Neural cell (in vitro differentiated cells): ENCODE measurements at regions not wholly inside any gene's neighbourhood (a gene's known extent, or its start where the extent isn't known, plus 50 kb on each side); places are given as distances from the start of the nearest gene placed in this dataset.

ENCODE experiments used
- CTCF ChIP-seq: fragments of 450-650 bp; IDR thresholded peaks from 2 replicates; pipeline ENCODE4 v1.5.1; 2014; ENCODE audit warnings: antibody characterized with exemption, mild to moderate bottlenecking, moderate library complexity; ENCODE audit not compliant: poor library complexity, severe bottlenecking
- EP300 ChIP-seq: fragments of 450-650 bp; conservative IDR thresholded peaks from 2 replicates; pipeline ENCODE4 v1.6.1; 2014; ENCODE audit warnings: antibody characterized with exemption, mild to moderate bottlenecking, moderate library complexity; ENCODE audit not compliant: poor library complexity, severe bottlenecking
- EZH2 ChIP-seq: fragments of 200-600, 300-800 bp; shearing (Covaris generic), sonication (generic); IDR thresholded peaks from 2 replicates; pipeline ENCODE4 v1.6.1; 2014; ENCODE audit warnings: antibody characterized with exemption, low read length, borderline replicate concordance, mild to moderate bottlenecking; ENCODE audit not compliant: insufficient read depth, poor library complexity, severe bottlenecking
- SMC3 ChIP-seq: fragments of 450-650 bp; conservative IDR thresholded peaks from 2 replicates; pipeline ENCODE4 v1.6.1; 2014; ENCODE audit warnings: antibody characterized with exemption, mild to moderate bottlenecking, moderate library complexity; ENCODE audit not compliant: poor library complexity

DNA sequence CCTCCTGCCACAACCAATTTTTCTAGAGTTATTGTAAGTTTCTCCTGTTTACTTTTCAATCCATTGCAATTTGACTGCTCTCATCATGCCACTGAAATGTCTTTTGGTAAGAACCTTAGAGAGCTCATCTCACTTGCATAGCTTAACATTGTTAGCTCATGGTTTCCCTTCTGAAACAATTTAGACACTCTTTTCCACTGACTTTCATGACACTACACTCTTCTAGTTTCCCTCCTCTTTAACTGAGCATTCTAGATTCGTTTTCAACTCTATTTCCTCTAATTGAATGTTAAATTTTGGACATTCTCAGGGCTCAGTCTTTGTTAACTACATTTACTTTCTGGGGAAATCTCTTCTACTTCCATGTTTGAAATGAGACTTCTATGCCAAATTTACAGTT is 369.1 kb downstream of the JRKL start:
- TF ChIP-seq EP300 (no peak), CTCF (no peak), EZH2 (no peak), SMC3 (no peak)
